T-cell (primary cell): ENCODE measurements at regions not wholly inside any gene's neighbourhood (a gene's known extent, or its start where the extent isn't known, plus 50 kb on each side); places are given as distances from the start of the nearest gene placed in this dataset.

Experiments
- ATAC-seq, 4 experiments: fragments of 200-7000 bp in 3 of 4; fragments of 150-1000 bp in 1 of 4; cut with Tn5 transposase; replicated peaks in 1 of 4; 1 replicate in 3 of 4; 2 replicates in 1 of 4; pipeline ENCODE4 v1.10.0; 2021; ENCODE audit warnings: moderate library complexity in 3 of 4, mild to moderate bottlenecking in 2 of 4, moderate number of reproducible peaks in 1 of 4
- CTCF ChIA-PET, 2 donors: fragments of 300-600 bp; sonication (Branson Sonifier 250); formaldehyde crosslinking; loops; one replicate each; lab custom pipeline; 2022; ENCODE audit warnings: antibody characterized with exemption in 2 of 2; lab: Charles Lee
- POLR2A ChIA-PET, 2 donors: fragments of 300-600 bp; sonication (Branson Sonifier 250); formaldehyde crosslinking; loops; one replicate each; lab custom pipeline; 2022; ENCODE audit warnings: antibody characterized with exemption in 2 of 2; lab: Charles Lee
- DNase-seq, 35 experiments: peaks; one replicate each; pipeline versions ENCODE4 v3.0.0 to v3.0.0-alpha.2; 2013 to 2023
- H3K27ac ChIP-seq: one replicate; pipeline ENCODE4 v1.5.1; 2013; ENCODE audit warnings: low read length
- H3K27me3 ChIP-seq, 2 experiments: replicated peaks in 1 of 2; 1 replicate in 1 of 2; 2 replicates in 1 of 2; pipeline versions ENCODE4 v1.6.1 to v1.7.0; 2013; ENCODE audit warnings: low read length in 1 of 2, mixed read lengths in 1 of 2; ENCODE audit not compliant: control insufficient read depth in 2 of 2, insufficient read depth in 2 of 2; ENCODE audit errors: extremely low read depth in 1 of 2
- H3K36me3 ChIP-seq, 2 donors: 1 replicate in 1 of 2; 2 replicates in 1 of 2; pipeline versions ENCODE4 v1.6.1 to v1.7.0; 2013; ENCODE audit warnings: low read length in 1 of 2; ENCODE audit not compliant: control insufficient read depth in 2 of 2, insufficient read depth in 1 of 2; ENCODE audit errors: extremely low read depth in 1 of 2
- H3K4me1 ChIP-seq, 2 experiments: 1 replicate in 1 of 2; 2 replicates in 1 of 2; pipeline versions ENCODE4 v1.6.1 to v1.7.0; 2013; ENCODE audit warnings: low read length in 2 of 2, mixed read lengths in 1 of 2; ENCODE audit not compliant: insufficient read depth in 2 of 2, control insufficient read depth in 1 of 2; ENCODE audit errors: extremely low read depth in 1 of 2
- H3K4me3 ChIP-seq, 2 donors: 1 replicate in 1 of 2; 2 replicates in 1 of 2; pipeline versions ENCODE4 v1.5.1 to v1.7.0; 2013; ENCODE audit warnings: mild to moderate bottlenecking in 2 of 2, low read length in 1 of 2, moderate library complexity in 1 of 2; ENCODE audit not compliant: control insufficient read depth in 1 of 2; ENCODE audit errors: extremely low read depth in 1 of 2
- H3K9me3 ChIP-seq: 2 replicates; pipeline ENCODE4 v1.7.0; 2013
- H3K27ac Mint-ChIP-seq, 2 donors: one replicate each; pipeline ENCODE4 v1.8.0; 2020 to 2021; ENCODE audit warnings: mild to moderate bottlenecking in 2 of 2, mixed read lengths in 2 of 2
- H3K27me3 Mint-ChIP-seq, 2 donors: one replicate each; pipeline ENCODE4 v1.8.0; 2021 to 2022; ENCODE audit warnings: mixed read lengths in 2 of 2
- H3K36me3 Mint-ChIP-seq: one replicate; pipeline ENCODE4 v1.8.0; 2021; ENCODE audit warnings: mixed read lengths
- H3K4me1 Mint-ChIP-seq, 3 donors: one replicate each; pipeline ENCODE4 v1.8.0; 2020 to 2022; ENCODE audit warnings: mixed read lengths in 3 of 3, mild to moderate bottlenecking in 1 of 3
- H3K4me3 Mint-ChIP-seq, 3 donors: one replicate each; pipeline ENCODE4 v1.8.0; 2020 to 2022; ENCODE audit warnings: mild to moderate bottlenecking in 3 of 3, mixed read lengths in 3 of 3, moderate library complexity in 3 of 3
- H3K9me3 Mint-ChIP-seq, 3 donors: one replicate each; pipeline ENCODE4 v1.8.0; 2020 to 2022; ENCODE audit warnings: mixed read lengths in 3 of 3
- WGBS: methylation state at CpG from one replicate; pipeline ENCODE4 v1.1.5; 2013; ENCODE audit warnings: missing lambda C conversion rate; ENCODE audit not compliant: insufficient coverage; 5-methylcytosine and 5-hydroxymethylcytosine counted together

DNA sequence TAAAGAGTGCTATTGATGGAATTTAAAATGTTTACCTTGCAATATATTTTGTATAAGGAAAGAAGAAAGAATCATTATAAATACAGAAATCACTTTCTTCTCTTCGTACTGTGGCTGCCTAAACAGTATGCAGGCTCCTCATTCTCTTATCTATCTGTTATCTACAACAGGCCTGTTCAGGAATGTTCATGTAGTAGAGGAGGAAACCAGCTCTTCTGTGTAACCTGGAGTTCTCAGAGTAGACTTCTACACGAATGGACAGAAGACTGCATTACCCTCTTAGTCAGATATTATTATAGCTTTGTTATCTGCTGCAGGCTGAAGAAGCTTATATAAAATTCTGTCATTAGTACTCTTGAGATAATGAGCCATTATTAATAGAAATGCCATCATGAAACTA is 1225.9 kb upstream of the CNTN5 start:
- Histone ChIP-seq H3K4me1 (no peaks in the 10 kb centered on the region), H3K27ac (no peak overlapping the region), H3K27me3 (no peaks in the 10 kb centered on the region), H3K4me3 (no peak overlapping the region), H3K9me3 (no peaks in the 10 kb centered on the region), H3K36me3 (no peaks in the 10 kb centered on the region)
- Mint-ChIP-seq H3K36me3 (no peaks in the 10 kb centered on the region), H3K4me3 (no peak overlapping the region), H3K27ac (no peak overlapping the region), H3K9me3 (peaks cover 6 to 29% (median 12%) of the 10 kb centered on the region in 3 donors), H3K27me3 (no peaks in the 10 kb centered on the region), H3K4me1 (no peaks in the 10 kb centered on the region)
- ATAC-seq (no peak), DNase-seq (no peak)
- ChIA-PET CTCF (no interaction called here), POLR2A (no interaction called here)
- WGBS = no CpG with 5 or more reads among the region's 2 CpGs

DNA sequence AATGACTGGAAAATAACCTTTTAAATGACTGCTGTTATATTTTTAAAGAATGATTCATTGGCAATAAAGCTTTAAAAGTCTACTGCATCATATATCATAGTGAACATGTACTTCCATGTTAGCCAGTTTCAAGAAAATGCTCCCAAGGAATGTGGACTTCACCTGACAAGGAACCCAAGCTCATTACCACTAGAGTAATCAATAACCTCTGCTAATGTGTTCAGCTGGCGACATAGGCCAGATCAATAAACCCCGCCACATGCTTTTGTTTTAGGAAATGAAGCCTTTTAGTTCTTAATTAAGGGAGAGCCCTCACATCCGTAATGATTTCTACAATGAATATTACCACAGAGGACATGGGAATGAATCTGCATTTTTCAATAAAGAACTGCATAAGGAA is 1219.9 kb upstream of the CNTN5 start:
- WGBS = no CpG with 5 or more reads among the region's 3 CpGs
- Mint-ChIP-seq H3K27ac (no peak overlapping the region), H3K27me3 (no peaks in the 10 kb centered on the region), H3K4me3 (no peak overlapping the region), H3K36me3 (no peaks in the 10 kb centered on the region), H3K4me1 (no peaks in the 10 kb centered on the region), H3K9me3 (peaks cover 5 to 16% (median 7%) of the 10 kb centered on the region in 3 donors)
- H3K4me1 ChIP-seq = no peaks in the 10 kb centered on the region
- no peak overlapping the region for H3K27ac ChIP-seq
- H3K27me3 ChIP-seq = no peaks in the 10 kb centered on the region
- H3K9me3 ChIP-seq = no peaks in the 10 kb centered on the region
- DNase-seq = no peak
- ATAC-seq = no peak
- H3K4me3 ChIP-seq = no peak overlapping the region
- ChIA-PET CTCF (no interaction called here), POLR2A (no interaction called here)
- H3K36me3 ChIP-seq = no peaks in the 10 kb centered on the region

DNA sequence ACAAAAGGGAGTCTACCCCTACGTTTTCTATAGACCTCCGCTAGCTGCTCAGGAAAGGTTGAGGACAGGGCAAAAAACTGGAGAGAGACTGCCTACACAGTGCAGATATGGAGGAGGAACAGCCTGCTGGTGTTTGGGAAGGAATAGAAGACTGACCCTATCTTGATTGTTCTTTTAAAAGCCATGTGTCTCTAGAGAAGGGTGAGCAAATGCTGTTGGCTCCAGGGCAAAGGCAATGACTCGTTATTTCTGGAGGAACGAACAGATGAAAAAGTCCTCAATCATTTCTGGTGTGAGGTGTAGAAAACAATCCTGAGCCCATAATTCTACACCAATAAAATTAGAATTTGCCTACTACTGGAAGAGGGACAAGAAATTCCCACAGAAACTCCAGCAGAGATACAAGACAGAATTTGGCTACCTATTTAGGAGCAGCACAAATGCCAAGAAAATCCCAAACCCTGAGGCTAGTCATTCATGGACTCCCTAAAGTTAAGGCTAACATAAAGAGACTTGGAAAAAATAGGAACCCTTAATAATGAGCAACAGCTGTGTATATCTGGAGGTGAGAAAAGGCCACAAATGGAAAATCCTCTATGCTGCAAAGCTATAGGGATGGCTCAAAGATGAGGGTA is 1206.3 kb upstream of the CNTN5 start:
- Mint-ChIP-seq H3K4me3 (no peak overlapping the region), H3K27ac (no peak overlapping the region), H3K4me1 (no peaks in the 10 kb centered on the region), H3K27me3 (no peaks in the 10 kb centered on the region), H3K9me3 (peaks cover 6 to 36% (median 25%) of the 10 kb centered on the region in 3 donors), H3K36me3 (no peaks in the 10 kb centered on the region)
- 100% methylated on average over 1 of the region's 4 CpGs for WGBS
- Histone ChIP-seq H3K4me3 (no peak overlapping the region), H3K4me1 (no peaks in the 10 kb centered on the region), H3K27ac (no peak overlapping the region), H3K9me3 (no peaks in the 10 kb centered on the region), H3K36me3 (no peaks in the 10 kb centered on the region), H3K27me3 (no peaks in the 10 kb centered on the region)
- DNase-seq = no peak
- ChIA-PET CTCF (no interaction called here), POLR2A (no interaction called here)
- no peak for ATAC-seq

DNA sequence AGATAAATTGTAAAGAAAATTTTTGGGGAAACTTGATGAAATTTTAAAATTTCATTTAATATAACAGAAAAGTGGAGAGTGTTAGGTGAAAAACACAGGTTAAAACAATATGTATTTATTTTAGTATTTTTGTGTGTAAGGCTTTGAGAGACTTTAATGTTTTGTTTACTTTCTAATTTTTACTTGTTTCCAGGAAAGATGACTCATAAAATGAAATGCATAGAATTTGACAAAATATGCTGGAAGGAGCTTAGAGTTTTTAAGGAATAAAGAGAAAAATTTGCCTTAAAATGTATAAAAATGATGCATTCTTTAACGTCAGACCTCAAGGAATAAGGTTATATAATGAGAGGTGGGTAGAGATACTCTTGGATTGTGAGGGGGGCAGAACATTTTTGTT is 1205.1 kb upstream of the CNTN5 start:
- H3K27me3 ChIP-seq = no peaks in the 10 kb centered on the region
- H3K9me3 ChIP-seq = no peaks in the 10 kb centered on the region
- no peak for DNase-seq
- Mint-ChIP-seq H3K9me3 (peaks cover 6 to 28% (median 14%) of the 10 kb centered on the region in 3 donors), H3K27me3 (no peaks in the 10 kb centered on the region), H3K4me3 (no peak overlapping the region), H3K4me1 (no peaks in the 10 kb centered on the region), H3K27ac (no peak overlapping the region), H3K36me3 (no peaks in the 10 kb centered on the region)
- no CpG with 5 or more reads among the region's 1 CpG for WGBS
- H3K36me3 ChIP-seq = no peaks in the 10 kb centered on the region
- no peak overlapping the region for H3K4me3 ChIP-seq
- H3K27ac ChIP-seq = no peak overlapping the region
- ChIA-PET CTCF (no interaction called here), POLR2A (no interaction called here)
- H3K4me1 ChIP-seq = no peaks in the 10 kb centered on the region
- ATAC-seq = no peak

DNA sequence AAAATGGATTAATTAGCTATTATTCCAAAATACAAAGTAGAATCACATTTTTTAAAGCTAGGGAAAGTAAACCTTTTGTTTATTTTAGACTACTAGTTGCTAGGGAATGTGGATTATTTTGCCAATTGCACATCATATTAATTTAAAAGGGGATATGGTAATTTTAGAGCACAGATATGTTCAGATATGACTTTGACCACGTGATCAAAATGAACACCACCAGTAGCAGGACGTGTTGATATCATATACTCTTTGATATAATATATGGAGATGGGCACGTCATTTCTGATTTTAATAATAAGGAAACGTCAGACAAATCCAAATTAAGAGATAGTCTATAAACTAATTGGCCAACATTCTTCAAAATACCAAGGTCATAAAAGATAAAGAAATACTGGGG is 1188.3 kb upstream of the CNTN5 start:
- no peak overlapping the region for H3K27ac ChIP-seq
- WGBS = no CpG with 5 or more reads among the region's 4 CpGs
- DNase-seq (no peak), ATAC-seq (no peak)
- no peak overlapping the region for H3K4me3 ChIP-seq
- peaks cover 3 to 12% (median 11%) of the 10 kb centered on the region in 3 donors for H3K9me3 Mint-ChIP-seq
- H3K4me1 ChIP-seq = no peaks in the 10 kb centered on the region
- H3K27me3 ChIP-seq = no peaks in the 10 kb centered on the region
- no peak overlapping the region for H3K4me3 Mint-ChIP-seq
- H3K27ac Mint-ChIP-seq = no peak overlapping the region
- H3K36me3 Mint-ChIP-seq = no peaks in the 10 kb centered on the region
- no peaks in the 10 kb centered on the region for H3K9me3 ChIP-seq
- ChIA-PET CTCF (no interaction called here), POLR2A (no interaction called here)
- no peaks in the 10 kb centered on the region for H3K27me3 Mint-ChIP-seq
- H3K36me3 ChIP-seq = no peaks in the 10 kb centered on the region
- no peaks in the 10 kb centered on the region for H3K4me1 Mint-ChIP-seq

DNA sequence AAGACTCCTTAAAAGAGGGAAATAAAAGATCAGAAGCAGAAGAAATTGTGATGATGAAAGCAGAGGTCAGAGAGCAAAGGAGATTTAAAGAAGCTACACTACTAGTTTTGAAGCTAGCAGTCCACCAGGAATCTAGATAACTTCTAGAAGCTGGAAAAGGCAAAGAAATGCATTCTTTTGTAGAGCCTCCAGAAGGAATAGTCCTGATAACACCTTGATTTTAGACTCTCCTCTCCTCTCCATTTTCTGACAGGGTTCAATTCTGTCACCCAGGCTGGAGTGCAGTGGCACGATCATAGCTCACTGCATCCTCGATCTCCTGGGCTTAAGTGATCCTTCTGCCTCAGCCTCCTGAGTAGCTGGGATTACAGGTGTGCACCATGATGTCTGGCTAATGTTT is 1187.3 kb upstream of the CNTN5 start:
- no peak for ATAC-seq
- Histone ChIP-seq H3K36me3 (no peaks in the 10 kb centered on the region), H3K4me1 (no peaks in the 10 kb centered on the region), H3K27ac (no peak overlapping the region), H3K4me3 (no peak overlapping the region), H3K9me3 (no peaks in the 10 kb centered on the region), H3K27me3 (no peaks in the 10 kb centered on the region)
- ChIA-PET POLR2A (no interaction called here), CTCF (no interaction called here)
- H3K4me1 Mint-ChIP-seq = no peaks in the 10 kb centered on the region
- peaks cover 3 to 12% (median 11%) of the 10 kb centered on the region in 3 donors for H3K9me3 Mint-ChIP-seq
- H3K36me3 Mint-ChIP-seq = no peaks in the 10 kb centered on the region
- H3K27ac Mint-ChIP-seq = no peak overlapping the region
- WGBS = 60% methylated on average over 2 of the region's 2 CpGs
- DNase-seq = no peak
- H3K4me3 Mint-ChIP-seq = no peak overlapping the region
- no peaks in the 10 kb centered on the region for H3K27me3 Mint-ChIP-seq

DNA sequence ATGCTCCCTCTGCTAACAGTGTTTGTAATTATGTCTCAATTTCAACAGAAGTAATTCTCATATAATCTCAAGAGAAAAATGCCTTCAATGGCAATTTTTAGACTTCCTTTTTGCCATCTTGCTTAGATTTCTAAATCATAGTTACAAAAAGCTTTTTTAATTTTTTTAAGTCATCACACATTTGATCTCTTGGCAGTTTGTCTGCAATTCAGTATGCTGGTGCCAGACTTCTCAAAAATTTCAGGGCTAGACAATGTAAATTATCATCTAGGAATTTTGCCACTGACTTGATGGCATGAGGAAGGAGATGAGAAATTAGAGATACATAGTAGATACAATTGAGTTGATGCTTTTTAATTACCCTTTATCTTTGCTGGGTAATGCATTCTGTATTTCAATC is 1176.7 kb upstream of the CNTN5 start:
- Histone ChIP-seq H3K4me3 (no peak overlapping the region), H3K27ac (no peak overlapping the region), H3K4me1 (no peaks in the 10 kb centered on the region), H3K27me3 (no peaks in the 10 kb centered on the region), H3K9me3 (peaks cover 2% of the 10 kb centered on the region), H3K36me3 (no peaks in the 10 kb centered on the region)
- Mint-ChIP-seq H3K9me3 (peaks cover 5 to 13% (median 11%) of the 10 kb centered on the region in 3 donors), H3K4me3 (no peak overlapping the region), H3K27me3 (no peaks in the 10 kb centered on the region), H3K36me3 (no peaks in the 10 kb centered on the region), H3K27ac (no peak overlapping the region), H3K4me1 (no peaks in the 10 kb centered on the region)
- POLR2A ChIA-PET = no interaction called here
- CTCF ChIA-PET = interaction anchor here in 1 of 2 donors (0.5 kb wide), 1 partner anchor 1400 kb away, joined by 4 read pairs; no protein-coding TSS in a partner anchor
- no peak for DNase-seq
- ATAC-seq = no peak
